SK-N-SH (cell line): ENCODE measurements at regions not wholly inside any gene's neighbourhood (a gene's known extent, or its start where the extent isn't known, plus 50 kb on each side); places are given as distances from the start of the nearest gene placed in this dataset.

Experiments used
- CTCF ChIA-PET: fragments of 300-600, 350-600 bp; formaldehyde crosslinking; extraction: SDS; loops from one replicate; lab custom pipeline; 2021; lab: Yijun Ruan, JAX
- POLR2A ChIA-PET: fragments of 350-600 bp; sonication (Branson Sonifier 250); formaldehyde crosslinking; extraction: SDS; loops from one replicate; lab custom pipeline; 2020; ENCODE audit warnings: antibody characterized with exemption, inconsistent platforms; lab: Yijun Ruan, JAX
- DNase-seq: peaks from one replicate; pipeline ENCODE4 v3.0.0; 2012
- H2AFZ ChIP-seq: fragments of 200-600 bp; sonication (generic); 2 replicates; pipeline ENCODE4 v1.8.1; 2016; ENCODE audit warnings: antibody characterized with exemption, mild to moderate bottlenecking, low read depth
- H3F3A ChIP-seq: fragments of 200-600 bp; sonication (generic); replicated peaks from 2 replicates; pipeline ENCODE3; 2016; ENCODE audit warnings: antibody characterized with exemption, mild to moderate bottlenecking; ENCODE audit not compliant: insufficient read depth
- H3K27ac ChIP-seq, 2 experiments: fragments of 200-500 bp in 1 of 2; fragments of 200-600 bp in 1 of 2; sonication (Bioruptor generic) in 1 of 2; sonication (generic), shearing (Covaris generic) in 1 of 2; 2 replicates each; pipeline versions ENCODE4 v1.5.1 to v1.6.1; 2014 to 2016; ENCODE audit warnings: low read depth in 2 of 2, inconsistent platforms in 1 of 2, low read length in 1 of 2, mild to moderate bottlenecking in 1 of 2, mixed read lengths in 1 of 2
- H3K27me3 ChIP-seq: fragments of 200-600 bp; sonication (generic), shearing (Covaris generic); 2 replicates; pipeline ENCODE4 v1.6.1; 2016; ENCODE audit warnings: mixed run types; ENCODE audit not compliant: insufficient read depth
- H3K36me3 ChIP-seq, 2 experiments: fragments of 200-500 bp in 1 of 2; fragments of 200-600 bp in 1 of 2; sonication (Bioruptor generic) in 1 of 2; sonication (generic) in 1 of 2; replicated peaks in 1 of 2; 2 replicates each; pipeline versions ENCODE3 to v1.5.1; 2014 to 2016; ENCODE audit warnings: low read length in 1 of 2, mild to moderate bottlenecking in 1 of 2; ENCODE audit not compliant: insufficient read depth in 2 of 2, control insufficient read depth in 1 of 2
- H3K4me1 ChIP-seq, 2 experiments: fragments of 200-500 bp in 1 of 2; fragments of 200-600 bp in 1 of 2; sonication (Bioruptor generic) in 1 of 2; sonication (generic), shearing (Covaris generic) in 1 of 2; 2 replicates each; pipeline versions ENCODE4 v1.5.1 to v1.6.1; 2014 to 2016; ENCODE audit warnings: low read depth in 1 of 2, low read length in 1 of 2, mixed run types in 1 of 2; ENCODE audit not compliant: insufficient read depth in 2 of 2, control insufficient read depth in 1 of 2
- H3K4me2 ChIP-seq: fragments of 200-600 bp; sonication (generic), shearing (Covaris generic); 2 replicates; pipeline ENCODE4 v1.6.1; 2017; ENCODE audit warnings: mixed run types
- H3K4me3 ChIP-seq, 2 experiments: fragments of 200-500 bp in 1 of 2; fragments of 200-600 bp in 1 of 2; sonication (Bioruptor generic) in 1 of 2; sonication (generic), shearing (Covaris generic) in 1 of 2; 2 replicates each; pipeline versions ENCODE4 v1.5.1 to v1.8.1; 2014 to 2016; ENCODE audit warnings: low read depth in 2 of 2, inconsistent platforms in 1 of 2, low read length in 1 of 2, mild to moderate bottlenecking in 1 of 2, mixed read lengths in 1 of 2, moderate library complexity in 1 of 2
- H3K79me2 ChIP-seq: fragments of 200-600 bp; sonication (generic); 2 replicates; pipeline ENCODE4 v1.8.1; 2017; ENCODE audit warnings: mild to moderate bottlenecking; ENCODE audit not compliant: insufficient read depth
- H3K9ac ChIP-seq: fragments of 200-600 bp; sonication (generic); 2 replicates; pipeline ENCODE4 v1.6.1; 2017; ENCODE audit warnings: mixed run types
- H3K9me2 ChIP-seq: fragments of 200-600 bp; sonication (generic); 2 replicates; pipeline ENCODE4 v1.6.1; 2017; ENCODE audit warnings: mixed run types
- H3K9me3 ChIP-seq: fragments of 200-600 bp; sonication (generic); 2 replicates; pipeline ENCODE4 v1.6.1; 2017; ENCODE audit warnings: mixed run types, mild to moderate bottlenecking, moderate library complexity
- H4K20me1 ChIP-seq: fragments of 200-600 bp; sonication (generic); 2 replicates; pipeline ENCODE4 v1.6.1; 2017; ENCODE audit warnings: mild to moderate bottlenecking, mixed run types; ENCODE audit not compliant: insufficient read depth
- EP300 ChIP-seq, 2 experiments: IDR thresholded peaks; 2 replicates each; pipeline versions ENCODE4 v1.4.0 to v1.6.1; 2012; ENCODE audit warnings: borderline replicate concordance in 1 of 2, low read depth in 1 of 2, low read length in 1 of 2
- NRF1 ChIP-seq: IDR thresholded peaks from 2 replicates; pipeline ENCODE4 v1.6.1; 2012; ENCODE audit warnings: low read depth, mild to moderate bottlenecking, low read length
- WGBS: methylation state at CpG from one replicate; pipeline ENCODE4 v1.1.6; 2017; ENCODE audit warnings: low lambda C conversion rate; 5-methylcytosine and 5-hydroxymethylcytosine counted together
- TF ChIP-seq, protein P1 (sequence below): fragments of 200-600 bp; sonication (generic); IDR thresholded peaks from 2 replicates; pipeline ENCODE4 v1.6.1; 2017; ENCODE audit warnings: antibody characterized with exemption, mild to moderate bottlenecking, moderate library complexity
- TF ChIP-seq, protein P2 (sequence below): IDR thresholded peaks from 2 replicates; pipeline ENCODE4 v1.6.1; 2012; ENCODE audit warnings: mild to moderate bottlenecking, low read depth, low read length, moderate library complexity
- TF ChIP-seq, protein P3 (sequence below): IDR thresholded peaks from 2 replicates; pipeline ENCODE4 v1.4.0; 2012; ENCODE audit warnings: low read depth, borderline replicate concordance

DNA sequence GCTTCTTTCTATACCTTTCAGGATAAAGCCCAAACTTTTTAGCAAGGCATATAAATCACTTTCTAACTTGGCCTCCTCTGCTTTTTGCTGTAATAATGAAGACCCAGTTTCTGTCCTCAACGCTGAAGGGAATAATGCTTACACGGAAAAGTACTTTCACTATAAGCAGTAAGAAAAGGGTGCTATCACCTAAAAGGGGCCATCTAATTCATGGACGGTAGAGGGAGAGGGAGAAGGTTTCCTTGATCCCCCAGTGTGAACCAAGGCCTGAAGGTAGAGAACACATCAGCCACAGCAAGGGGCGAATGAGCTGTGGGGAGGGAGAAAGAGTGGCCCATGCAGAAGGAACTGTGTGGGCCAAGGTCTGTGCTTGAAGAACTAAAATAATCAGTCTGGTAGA is 417.7 kb upstream of the CLINT1 start:
- H3K4me1 ChIP-seq: no peaks in the 10 kb centered on the region
- no peaks in the 10 kb centered on the region for H3K27me3 ChIP-seq
- H3K36me3 ChIP-seq: no peaks in the 10 kb centered on the region
- H3K9me2 ChIP-seq: no peaks in the 10 kb centered on the region
- H3K9ac ChIP-seq: no peak overlapping the region
- no peaks in the 10 kb centered on the region for H3K9me3 ChIP-seq
- no peak overlapping the region for H3K27ac ChIP-seq
- H3F3A ChIP-seq: no peaks in the 10 kb centered on the region
- 39% methylated on average over 4 of the region's 4 CpGs for WGBS
- H3K79me2 ChIP-seq: no peaks in the 10 kb centered on the region
- CTCF ChIA-PET: interaction anchor here (1.0 kb wide), 1 partner anchor 27 kb away, joined by 3 read pairs; no protein-coding TSS in a partner anchor
- H4K20me1 ChIP-seq: no peaks in the 10 kb centered on the region
- no peak overlapping the region for H3K4me2 ChIP-seq
- POLR2A ChIA-PET: no interaction called here
- no peak for DNase-seq
- no peak overlapping the region for H3K4me3 ChIP-seq
- H2AFZ ChIP-seq: no peak overlapping the region
- TF ChIP-seq, protein P1, sequence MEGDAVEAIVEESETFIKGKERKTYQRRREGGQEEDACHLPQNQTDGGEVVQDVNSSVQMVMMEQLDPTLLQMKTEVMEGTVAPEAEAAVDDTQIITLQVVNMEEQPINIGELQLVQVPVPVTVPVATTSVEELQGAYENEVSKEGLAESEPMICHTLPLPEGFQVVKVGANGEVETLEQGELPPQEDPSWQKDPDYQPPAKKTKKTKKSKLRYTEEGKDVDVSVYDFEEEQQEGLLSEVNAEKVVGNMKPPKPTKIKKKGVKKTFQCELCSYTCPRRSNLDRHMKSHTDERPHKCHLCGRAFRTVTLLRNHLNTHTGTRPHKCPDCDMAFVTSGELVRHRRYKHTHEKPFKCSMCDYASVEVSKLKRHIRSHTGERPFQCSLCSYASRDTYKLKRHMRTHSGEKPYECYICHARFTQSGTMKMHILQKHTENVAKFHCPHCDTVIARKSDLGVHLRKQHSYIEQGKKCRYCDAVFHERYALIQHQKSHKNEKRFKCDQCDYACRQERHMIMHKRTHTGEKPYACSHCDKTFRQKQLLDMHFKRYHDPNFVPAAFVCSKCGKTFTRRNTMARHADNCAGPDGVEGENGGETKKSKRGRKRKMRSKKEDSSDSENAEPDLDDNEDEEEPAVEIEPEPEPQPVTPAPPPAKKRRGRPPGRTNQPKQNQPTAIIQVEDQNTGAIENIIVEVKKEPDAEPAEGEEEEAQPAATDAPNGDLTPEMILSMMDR: no peak
- TF ChIP-seq NRF1: no peak
- no peak for TF ChIP-seq EP300 (IDR thresholded peaks at IDR 0.05; ENCODE audit: borderline replicate concordance in 1 of 2, low read depth in 1 of 2, low read length in 1 of 2)
- TF ChIP-seq, protein P2, sequence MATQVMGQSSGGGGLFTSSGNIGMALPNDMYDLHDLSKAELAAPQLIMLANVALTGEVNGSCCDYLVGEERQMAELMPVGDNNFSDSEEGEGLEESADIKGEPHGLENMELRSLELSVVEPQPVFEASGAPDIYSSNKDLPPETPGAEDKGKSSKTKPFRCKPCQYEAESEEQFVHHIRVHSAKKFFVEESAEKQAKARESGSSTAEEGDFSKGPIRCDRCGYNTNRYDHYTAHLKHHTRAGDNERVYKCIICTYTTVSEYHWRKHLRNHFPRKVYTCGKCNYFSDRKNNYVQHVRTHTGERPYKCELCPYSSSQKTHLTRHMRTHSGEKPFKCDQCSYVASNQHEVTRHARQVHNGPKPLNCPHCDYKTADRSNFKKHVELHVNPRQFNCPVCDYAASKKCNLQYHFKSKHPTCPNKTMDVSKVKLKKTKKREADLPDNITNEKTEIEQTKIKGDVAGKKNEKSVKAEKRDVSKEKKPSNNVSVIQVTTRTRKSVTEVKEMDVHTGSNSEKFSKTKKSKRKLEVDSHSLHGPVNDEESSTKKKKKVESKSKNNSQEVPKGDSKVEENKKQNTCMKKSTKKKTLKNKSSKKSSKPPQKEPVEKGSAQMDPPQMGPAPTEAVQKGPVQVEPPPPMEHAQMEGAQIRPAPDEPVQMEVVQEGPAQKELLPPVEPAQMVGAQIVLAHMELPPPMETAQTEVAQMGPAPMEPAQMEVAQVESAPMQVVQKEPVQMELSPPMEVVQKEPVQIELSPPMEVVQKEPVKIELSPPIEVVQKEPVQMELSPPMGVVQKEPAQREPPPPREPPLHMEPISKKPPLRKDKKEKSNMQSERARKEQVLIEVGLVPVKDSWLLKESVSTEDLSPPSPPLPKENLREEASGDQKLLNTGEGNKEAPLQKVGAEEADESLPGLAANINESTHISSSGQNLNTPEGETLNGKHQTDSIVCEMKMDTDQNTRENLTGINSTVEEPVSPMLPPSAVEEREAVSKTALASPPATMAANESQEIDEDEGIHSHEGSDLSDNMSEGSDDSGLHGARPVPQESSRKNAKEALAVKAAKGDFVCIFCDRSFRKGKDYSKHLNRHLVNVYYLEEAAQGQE: no peak
- TF ChIP-seq, all 33 proteins: peak for 0

DNA sequence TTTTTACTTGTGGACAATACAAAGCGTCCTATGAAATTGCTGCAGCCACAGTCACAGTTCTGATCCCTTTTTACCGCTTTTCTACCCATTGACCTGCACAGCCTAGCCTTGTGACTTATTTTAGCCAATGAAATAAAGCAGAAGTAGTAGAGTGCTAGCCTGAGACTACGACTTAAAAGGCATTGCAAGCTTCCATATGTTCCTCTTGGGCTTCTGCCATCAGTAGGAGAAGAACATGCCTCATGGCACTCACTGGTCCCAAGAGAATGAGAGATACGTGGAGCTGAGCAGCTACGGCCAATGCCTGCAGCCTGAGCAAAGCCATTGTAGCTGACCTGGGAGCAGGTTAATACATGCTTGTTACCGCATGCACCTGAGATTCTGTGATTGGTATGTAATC is 416.6 kb upstream of the CLINT1 start:
- Histone ChIP-seq H3F3A (no peaks in the 10 kb centered on the region), H3K79me2 (no peaks in the 10 kb centered on the region), H3K27ac (no peak overlapping the region), H3K9ac (no peak overlapping the region), H3K9me2 (no peaks in the 10 kb centered on the region), H3K27me3 (no peaks in the 10 kb centered on the region), H3K4me3 (no peak overlapping the region), H3K9me3 (no peaks in the 10 kb centered on the region), H2AFZ (no peak overlapping the region), H3K4me1 (no peaks in the 10 kb centered on the region), H3K36me3 (no peaks in the 10 kb centered on the region), H3K4me2 (no peak overlapping the region), H4K20me1 (no peaks in the 10 kb centered on the region)
- 34% methylated on average over 4 of the region's 6 CpGs for WGBS
- no peak for DNase-seq
- ChIA-PET POLR2A (no interaction called here), CTCF (interaction anchor here (0.5 kb wide), 1 partner anchor 32 kb away, joined by 3 read pairs; no protein-coding TSS in a partner anchor)
- TF ChIP-seq, protein P3, sequence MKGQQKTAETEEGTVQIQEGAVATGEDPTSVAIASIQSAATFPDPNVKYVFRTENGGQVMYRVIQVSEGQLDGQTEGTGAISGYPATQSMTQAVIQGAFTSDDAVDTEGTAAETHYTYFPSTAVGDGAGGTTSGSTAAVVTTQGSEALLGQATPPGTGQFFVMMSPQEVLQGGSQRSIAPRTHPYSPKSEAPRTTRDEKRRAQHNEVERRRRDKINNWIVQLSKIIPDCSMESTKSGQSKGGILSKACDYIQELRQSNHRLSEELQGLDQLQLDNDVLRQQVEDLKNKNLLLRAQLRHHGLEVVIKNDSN: no peak
